Activated naive CD4-positive, alpha-beta T cell treated with anti-CD3 and anti-CD28 coated beads, Interleukin-2, amount 50 U/mL, for 16 hours (primary cell): ENCODE measurements at regions not wholly inside any gene's neighbourhood (a gene's known extent, or its start where the extent isn't known, plus 50 kb on each side); places are given as distances from the start of the nearest gene placed in this dataset.

Experiments used
- DNase-seq: peaks from one replicate; pipeline ENCODE4 v3.0.0-alpha.2; 2020

GRCh38 chr14:34032720-34033119, 81.8 kb upstream of the EGLN3 start:
- no peak for DNase-seq

GRCh38 chr14:34030864-34031263, 80.0 kb upstream of the EGLN3 start:
- DNase-seq: no peak

GRCh38 chr14:34029921-34030334, 79.1 kb upstream of the EGLN3 start:
- no peak for DNase-seq

GRCh38 chr14:34027990-34028495, 77.2 kb upstream of the EGLN3 start:
- no peak for DNase-seq

- DNase-seq: no peak
Observed at GRCh38 chr14:34027130-34027989, 76.5 kb upstream of the EGLN3 start.

GRCh38 chr14:34025325-34026017, 74.6 kb upstream of the EGLN3 start:
- no peak for DNase-seq

- DNase-seq: no peak
Observed at GRCh38 chr14:34024768-34025144, 73.9 kb upstream of the EGLN3 start.

GRCh38 chr14:34023824-34024767, 73.2 kb upstream of the EGLN3 start:
- no peak for DNase-seq

- no peak for DNase-seq
Observed at GRCh38 chr14:34021096-34021495, 70.2 kb upstream of the EGLN3 start.

- DNase-seq: no peak
Observed at GRCh38 chr14:34020014-34020413, 69.1 kb upstream of the EGLN3 start.

GRCh38 chr14:34018564-34019244, 67.8 kb upstream of the EGLN3 start:
- DNase-seq: peak; percentile 12

- DNase-seq: no peak
Observed at GRCh38 chr14:34018125-34018524, 67.3 kb upstream of the EGLN3 start.

- DNase-seq: no peak
Observed at GRCh38 chr14:34015383-34015782, 64.5 kb upstream of the EGLN3 start.

- DNase-seq: no peak
Observed at GRCh38 chr14:34014936-34015335, 64.1 kb upstream of the EGLN3 start.

GRCh38 chr14:34013721-34014060, 62.8 kb upstream of the EGLN3 start:
- no peak for DNase-seq

- no peak for DNase-seq
Observed at GRCh38 chr14:34012978-34013720, 62.3 kb upstream of the EGLN3 start.

GRCh38 chr14:34012369-34012768, 61.5 kb upstream of the EGLN3 start:
- DNase-seq: no peak

GRCh38 chr14:34009956-34010355, 59.1 kb upstream of the EGLN3 start:
- no peak for DNase-seq

GRCh38 chr14:34007902-34008301, 57.0 kb upstream of the EGLN3 start:
- DNase-seq: no peak

GRCh38 chr14:34005901-34006300, 55.0 kb upstream of the EGLN3 start:
- no peak for DNase-seq

GRCh38 chr14:34004881-34005280, 54.0 kb upstream of the EGLN3 start:
- DNase-seq: no peak

GRCh38 chr14:34003691-34004090, 52.8 kb upstream of the EGLN3 start:
- DNase-seq: no peak
